Activated CD4-positive, alpha-beta T cell treated with anti-CD3 and anti-CD28 coated beads, Interleukin-2, amount 10 ng/mL, durations not matched to agents 7 days and 5 days (primary cell): ENCODE measurements at regions not wholly inside any gene's neighbourhood (a gene's known extent, or its start where the extent isn't known, plus 50 kb on each side); places are given as distances from the start of the nearest gene placed in this dataset.
"Not testable (repeated sequence)": the region's sequence is repeated elsewhere in the genome, so short reads cannot be mapped to it uniquely, and the experiment has no call there.

Experiments used
- CTCF ChIA-PET: fragments of 350-600 bp; sonication (Branson Sonifier 250); formaldehyde crosslinking; loops from one replicate; lab custom pipeline; 2021; ENCODE audit warnings: antibody characterized with exemption; lab: Charles Lee
- POLR2A ChIA-PET: fragments of 350-600 bp; sonication (Branson Sonifier 250); formaldehyde crosslinking; loops from one replicate; lab custom pipeline; 2021; ENCODE audit warnings: antibody characterized with exemption; lab: Charles Lee
- DNase-seq: peaks from one replicate; pipeline ENCODE4 v3.0.0-alpha.2; 2020
- H3K27ac Mint-ChIP-seq: one replicate; pipeline ENCODE4 v1.8.0; 2021; ENCODE audit warnings: mild to moderate bottlenecking, moderate library complexity, mixed read lengths
- H3K27me3 Mint-ChIP-seq: one replicate; pipeline ENCODE4 v1.8.0; 2021; ENCODE audit warnings: mixed read lengths
- H3K36me3 Mint-ChIP-seq: one replicate; pipeline ENCODE4 v1.8.0; 2021; ENCODE audit warnings: low read depth, mixed read lengths
- H3K4me1 Mint-ChIP-seq: one replicate; pipeline ENCODE4 v1.8.0; 2021; ENCODE audit warnings: mixed read lengths
- H3K4me3 Mint-ChIP-seq: one replicate; pipeline ENCODE4 v1.8.0; 2021; ENCODE audit warnings: mild to moderate bottlenecking, moderate library complexity, mixed read lengths
- H3K9me3 Mint-ChIP-seq: one replicate; pipeline ENCODE4 v1.8.0; 2021; ENCODE audit warnings: mixed read lengths

- H3K36me3 Mint-ChIP-seq, POLR2A ChIA-PET, H3K27ac Mint-ChIP-seq, CTCF ChIA-PET, H3K4me3 Mint-ChIP-seq, H3K27me3 Mint-ChIP-seq, H3K4me1 Mint-ChIP-seq, DNase-seq, H3K9me3 Mint-ChIP-seq: not testable (repeated sequence)
Measured at GRCh38 chr17:13659051-13659450, 57.3 kb upstream of the HS3ST3A1 start.

GRCh38 chr17:13665872-13666635, 64.3 kb upstream of the HS3ST3A1 start:
- peaks cover 21% of the 10 kb centered on the region for H3K9me3 Mint-ChIP-seq
- no peak overlapping the region for H3K27ac Mint-ChIP-seq
- no peak for DNase-seq
- no peak overlapping the region for H3K4me3 Mint-ChIP-seq
- H3K36me3 Mint-ChIP-seq = no peaks in the 10 kb centered on the region
- no peaks in the 10 kb centered on the region for H3K4me1 Mint-ChIP-seq
- CTCF ChIA-PET = no interaction called here
- H3K27me3 Mint-ChIP-seq = no peaks in the 10 kb centered on the region
- POLR2A ChIA-PET = no interaction called here

- POLR2A ChIA-PET = no interaction called here
- Mint-ChIP-seq H3K9me3 (peaks cover 21% of the 10 kb centered on the region), H3K4me1 (no peaks in the 10 kb centered on the region), H3K36me3 (no peaks in the 10 kb centered on the region), H3K4me3 (no peak overlapping the region), H3K27me3 (peaks cover 2% of the 10 kb centered on the region), H3K27ac (no peak overlapping the region)
- CTCF ChIA-PET = no interaction called here
- no peak for DNase-seq
Measured at GRCh38 chr17:13671341-13671740, 69.6 kb upstream of the HS3ST3A1 start.

DNA sequence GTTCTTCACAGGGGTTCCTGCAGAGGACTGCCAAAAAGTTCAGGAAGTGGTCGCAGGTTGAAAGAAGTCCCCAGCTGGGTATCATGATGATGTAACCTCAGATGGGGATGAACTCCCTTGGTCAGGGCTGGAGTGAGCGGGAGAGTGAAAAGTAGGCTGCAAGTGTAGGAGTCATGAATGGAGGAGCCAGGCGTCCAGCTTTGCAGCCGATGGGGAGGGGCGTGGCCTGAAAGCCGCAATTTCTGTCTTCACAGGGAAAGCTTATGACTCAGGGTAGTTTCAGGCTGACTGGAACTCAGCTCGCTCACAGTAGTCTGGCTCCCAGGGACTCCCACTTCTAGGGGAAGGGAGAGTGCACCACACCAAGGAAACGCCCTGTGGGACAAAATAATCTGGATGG, 70.0 kb upstream of the HS3ST3A1 start:
- H3K4me1 Mint-ChIP-seq = no peaks in the 10 kb centered on the region
- CTCF ChIA-PET = interaction anchor here (0.7 kb wide), 1 partner anchor 416 kb away, joined by 3 read pairs; no protein-coding TSS in a partner anchor
- POLR2A ChIA-PET = no interaction called here
- no peak overlapping the region for H3K27ac Mint-ChIP-seq
- peaks cover 21% of the 10 kb centered on the region for H3K9me3 Mint-ChIP-seq
- no peaks in the 10 kb centered on the region for H3K36me3 Mint-ChIP-seq
- no peak for DNase-seq
- H3K4me3 Mint-ChIP-seq = no peak overlapping the region
- peaks cover 2% of the 10 kb centered on the region for H3K27me3 Mint-ChIP-seq

DNA sequence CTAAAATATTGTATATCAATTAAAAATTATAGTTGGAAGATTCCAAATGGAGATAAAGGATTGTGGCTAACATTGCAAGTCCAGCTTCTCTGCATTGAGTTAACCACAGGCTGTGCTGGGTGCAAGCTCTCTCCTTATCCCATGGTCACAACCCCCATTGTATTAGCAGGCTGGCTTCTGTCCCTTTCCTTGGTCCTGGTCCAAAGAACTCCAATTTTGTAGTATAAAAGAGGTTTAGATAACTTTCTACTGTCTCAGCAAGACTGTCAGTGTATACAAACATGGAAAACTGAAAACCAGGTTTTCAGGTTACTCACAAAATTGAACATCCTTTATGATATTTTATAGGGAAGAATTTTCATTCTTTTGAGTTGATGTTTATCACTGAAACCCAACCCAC, 76.6 kb upstream of the HS3ST3A1 start:
- H3K27me3 Mint-ChIP-seq = peaks cover 3% of the 10 kb centered on the region
- H3K9me3 Mint-ChIP-seq = no peaks in the 10 kb centered on the region
- H3K36me3 Mint-ChIP-seq = no peaks in the 10 kb centered on the region
- no peaks in the 10 kb centered on the region for H3K4me1 Mint-ChIP-seq
- CTCF ChIA-PET = no interaction called here
- no peak overlapping the region for H3K4me3 Mint-ChIP-seq
- DNase-seq = no peak
- POLR2A ChIA-PET = no interaction called here
- no peak overlapping the region for H3K27ac Mint-ChIP-seq

DNA sequence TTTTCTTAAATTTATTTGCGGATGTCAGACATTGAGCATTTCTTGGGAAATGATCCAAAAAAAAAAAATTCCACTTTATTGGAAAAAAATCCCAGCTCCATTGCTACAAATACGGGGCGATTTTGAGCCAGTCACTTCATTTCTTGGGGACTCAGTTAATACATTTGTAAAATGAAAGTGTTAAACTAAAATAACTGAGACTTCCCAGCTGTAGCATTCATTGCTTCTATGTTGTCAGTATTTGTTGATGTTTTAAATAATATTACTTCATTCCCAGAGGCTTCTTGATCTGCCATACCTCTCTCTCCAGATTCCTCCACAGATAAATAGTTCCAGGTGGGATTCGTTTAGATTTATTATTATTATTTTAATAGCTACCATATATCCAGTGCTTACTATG, 77.1 kb upstream of the HS3ST3A1 start:
- H3K27me3 Mint-ChIP-seq = peaks cover 6% of the 10 kb centered on the region

GRCh38 chr17:13688716-13689115, 87.0 kb upstream of the HS3ST3A1 start:
- no peaks in the 10 kb centered on the region for H3K4me1 Mint-ChIP-seq
- ChIA-PET POLR2A (no interaction called here), CTCF (no interaction called here)
- H3K36me3 Mint-ChIP-seq = no peaks in the 10 kb centered on the region
- H3K27me3 Mint-ChIP-seq = peaks cover 3% of the 10 kb centered on the region
- no peaks in the 10 kb centered on the region for H3K9me3 Mint-ChIP-seq
- DNase-seq = no peak
- H3K4me3 Mint-ChIP-seq = no peak overlapping the region
- H3K27ac Mint-ChIP-seq = no peak overlapping the region

More for the DNA sequence above, 77.1 kb upstream of the HS3ST3A1 start:
- Mint-ChIP-seq H3K9me3 (no peaks in the 10 kb centered on the region), H3K4me1 (no peaks in the 10 kb centered on the region), H3K4me3 (no peak overlapping the region), H3K36me3 (no peaks in the 10 kb centered on the region), H3K27ac (no peak overlapping the region)
- POLR2A ChIA-PET = no interaction called here
- CTCF ChIA-PET = no interaction called here
- DNase-seq = no peak

DNA sequence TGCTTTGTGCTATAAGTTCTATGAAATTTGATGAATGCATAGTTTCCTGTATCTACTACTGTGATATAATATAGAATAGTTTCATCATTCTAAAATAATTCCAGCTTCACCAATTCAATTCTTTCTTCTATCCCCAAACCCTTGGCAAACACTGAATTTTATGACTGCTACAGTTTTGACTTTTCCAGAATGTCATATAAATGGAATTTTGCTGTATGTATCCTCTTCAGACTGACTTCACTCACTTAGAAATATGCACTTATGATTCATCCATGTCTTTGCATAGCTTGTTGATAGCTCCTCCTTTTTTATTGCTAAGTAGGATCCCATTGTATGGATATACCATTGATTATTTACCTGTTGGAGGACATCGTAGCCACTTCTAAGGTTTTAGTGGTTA, 89.1 kb upstream of the HS3ST3A1 start:
- Mint-ChIP-seq H3K27me3 (peaks cover 3% of the 10 kb centered on the region), H3K36me3 (no peaks in the 10 kb centered on the region), H3K9me3 (no peaks in the 10 kb centered on the region), H3K27ac (no peak overlapping the region), H3K4me3 (no peak overlapping the region), H3K4me1 (no peaks in the 10 kb centered on the region)
- POLR2A ChIA-PET = no interaction called here
- CTCF ChIA-PET = no interaction called here
- DNase-seq = no peak

- H3K4me3 Mint-ChIP-seq = no peak overlapping the region
- no peak overlapping the region for H3K27ac Mint-ChIP-seq
- H3K27me3 Mint-ChIP-seq = peaks cover 7% of the 10 kb centered on the region
- no peak for DNase-seq
- H3K4me1 Mint-ChIP-seq = no peaks in the 10 kb centered on the region
- ChIA-PET POLR2A (no interaction called here), CTCF (no interaction called here)
- H3K9me3 Mint-ChIP-seq = no peaks in the 10 kb centered on the region
- no peaks in the 10 kb centered on the region for H3K36me3 Mint-ChIP-seq
Measured at GRCh38 chr17:13694934-13695333, 93.2 kb upstream of the HS3ST3A1 start.

DNA sequence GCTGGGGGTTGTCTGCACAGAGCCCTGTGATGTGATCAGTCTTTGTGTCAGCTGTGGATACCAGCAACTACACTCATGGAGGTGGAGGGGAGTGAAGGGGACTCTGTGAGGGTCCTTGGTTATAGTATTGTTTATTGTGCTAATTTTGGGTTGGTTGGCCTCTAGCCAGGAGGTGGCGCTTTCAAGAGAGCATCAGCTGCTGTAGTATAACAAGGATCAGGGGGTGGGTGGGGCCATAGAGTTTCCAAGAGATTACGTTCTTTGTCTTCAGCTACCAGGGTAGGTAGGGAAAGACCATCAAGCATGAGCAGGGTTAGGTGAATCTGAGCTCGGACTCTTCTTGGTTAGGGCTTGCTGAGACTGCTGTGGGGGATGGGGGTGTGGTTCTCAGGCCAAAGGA, 97.1 kb upstream of the HS3ST3A1 start:
- Mint-ChIP-seq H3K36me3 (no peaks in the 10 kb centered on the region), H3K4me1 (no peaks in the 10 kb centered on the region), H3K9me3 (no peaks in the 10 kb centered on the region), H3K27ac (no peak overlapping the region), H3K27me3 (peaks cover 5% of the 10 kb centered on the region), H3K4me3 (no peak overlapping the region)
- ChIA-PET CTCF (interaction anchor here (0.6 kb wide), 1 partner anchor 1342 kb away, joined by 3 read pairs; no protein-coding TSS in a partner anchor), POLR2A (no interaction called here)
- DNase-seq = no peak

- no peak for DNase-seq
- H3K9me3 Mint-ChIP-seq = no peaks in the 10 kb centered on the region
- H3K36me3 Mint-ChIP-seq = no peaks in the 10 kb centered on the region
- no peak overlapping the region for H3K4me3 Mint-ChIP-seq
- H3K4me1 Mint-ChIP-seq = no peaks in the 10 kb centered on the region
- ChIA-PET POLR2A (no interaction called here), CTCF (interaction anchor here (0.6 kb wide), 1 partner anchor 1341 kb away, joined by 3 read pairs; no protein-coding TSS in a partner anchor)
- H3K27me3 Mint-ChIP-seq = peaks cover 5% of the 10 kb centered on the region
- H3K27ac Mint-ChIP-seq = no peak overlapping the region
Measured at GRCh38 chr17:13699261-13699660, 97.5 kb upstream of the HS3ST3A1 start.

GRCh38 chr17:13702266-13702665, 100.5 kb upstream of the HS3ST3A1 start:
- Mint-ChIP-seq H3K9me3 (no peaks in the 10 kb centered on the region), H3K27me3 (peaks cover 7% of the 10 kb centered on the region), H3K4me1 (no peaks in the 10 kb centered on the region), H3K36me3 (no peaks in the 10 kb centered on the region), H3K4me3 (no peak overlapping the region), H3K27ac (no peak overlapping the region)
- DNase-seq = no peak
- ChIA-PET POLR2A (no interaction called here), CTCF (no interaction called here)

DNA sequence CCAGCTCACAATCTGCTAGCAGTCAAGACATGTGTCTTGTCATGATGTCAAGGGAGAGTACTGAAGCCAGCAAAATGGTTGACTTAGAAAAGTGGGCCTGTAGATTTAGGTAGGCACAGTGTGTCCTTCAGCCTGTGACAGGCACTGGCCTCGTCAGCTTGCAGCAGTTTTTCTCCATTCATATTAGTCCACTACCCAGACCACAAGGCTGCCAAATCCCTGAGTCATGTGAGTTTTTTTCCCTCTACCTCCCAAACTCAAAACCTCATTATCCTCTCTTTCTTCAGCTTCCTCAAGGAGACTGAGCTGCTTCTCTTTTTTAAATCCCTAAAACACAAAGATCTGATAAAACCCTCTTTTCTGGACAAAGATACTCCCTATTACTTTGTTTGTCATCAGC, 102.6 kb upstream of the HS3ST3A1 start:
- ChIA-PET CTCF (no interaction called here), POLR2A (no interaction called here)
- DNase-seq = no peak
- peaks cover 10% of the 10 kb centered on the region for H3K27me3 Mint-ChIP-seq
- no peaks in the 10 kb centered on the region for H3K36me3 Mint-ChIP-seq
- H3K4me3 Mint-ChIP-seq = no peak overlapping the region
- H3K27ac Mint-ChIP-seq = no peak overlapping the region
- no peaks in the 10 kb centered on the region for H3K4me1 Mint-ChIP-seq
- H3K9me3 Mint-ChIP-seq = no peaks in the 10 kb centered on the region

DNA sequence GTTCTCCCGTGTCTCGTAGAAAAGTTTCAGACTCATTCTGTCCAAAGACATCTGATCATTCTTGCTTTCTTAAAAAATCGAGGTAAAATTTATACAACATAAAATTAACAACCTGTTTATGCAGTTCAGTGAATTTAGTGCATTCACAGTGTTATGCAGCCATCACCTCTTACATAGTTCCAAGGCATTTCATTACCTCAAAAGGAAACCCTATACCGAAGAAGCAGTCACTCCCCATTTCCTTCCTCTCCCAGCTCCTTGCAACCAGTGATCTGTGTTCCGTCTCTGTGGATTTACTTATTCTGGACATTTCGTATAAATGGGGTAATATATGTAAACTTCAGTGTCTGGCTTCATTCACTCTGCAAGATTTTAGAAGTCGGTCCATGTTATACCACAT, 103.5 kb upstream of the HS3ST3A1 start:
- H3K36me3 Mint-ChIP-seq = no peaks in the 10 kb centered on the region
- no peak overlapping the region for H3K27ac Mint-ChIP-seq
- no peaks in the 10 kb centered on the region for H3K4me1 Mint-ChIP-seq
- H3K27me3 Mint-ChIP-seq = peaks cover 10% of the 10 kb centered on the region
- no peak for DNase-seq
- no peaks in the 10 kb centered on the region for H3K9me3 Mint-ChIP-seq
- no peak overlapping the region for H3K4me3 Mint-ChIP-seq
- CTCF ChIA-PET = no interaction called here
- POLR2A ChIA-PET = no interaction called here
